NCI-H1930 (cell line): ENCODE measurements at regions not wholly inside any gene's neighbourhood (a gene's known extent, or its start where the extent isn't known, plus 50 kb on each side); places are given as distances from the start of the nearest gene placed in this dataset.
"Not testable (repeated sequence)": the region's sequence is repeated elsewhere in the genome, so short reads cannot be mapped to it uniquely, and the experiment has no call there.

Source experiments
- DNase-seq, 2 experiments: peaks; one replicate each; lab custom pipeline; 2025; lab: John Stamatoyannopoulos, UW

DNA sequence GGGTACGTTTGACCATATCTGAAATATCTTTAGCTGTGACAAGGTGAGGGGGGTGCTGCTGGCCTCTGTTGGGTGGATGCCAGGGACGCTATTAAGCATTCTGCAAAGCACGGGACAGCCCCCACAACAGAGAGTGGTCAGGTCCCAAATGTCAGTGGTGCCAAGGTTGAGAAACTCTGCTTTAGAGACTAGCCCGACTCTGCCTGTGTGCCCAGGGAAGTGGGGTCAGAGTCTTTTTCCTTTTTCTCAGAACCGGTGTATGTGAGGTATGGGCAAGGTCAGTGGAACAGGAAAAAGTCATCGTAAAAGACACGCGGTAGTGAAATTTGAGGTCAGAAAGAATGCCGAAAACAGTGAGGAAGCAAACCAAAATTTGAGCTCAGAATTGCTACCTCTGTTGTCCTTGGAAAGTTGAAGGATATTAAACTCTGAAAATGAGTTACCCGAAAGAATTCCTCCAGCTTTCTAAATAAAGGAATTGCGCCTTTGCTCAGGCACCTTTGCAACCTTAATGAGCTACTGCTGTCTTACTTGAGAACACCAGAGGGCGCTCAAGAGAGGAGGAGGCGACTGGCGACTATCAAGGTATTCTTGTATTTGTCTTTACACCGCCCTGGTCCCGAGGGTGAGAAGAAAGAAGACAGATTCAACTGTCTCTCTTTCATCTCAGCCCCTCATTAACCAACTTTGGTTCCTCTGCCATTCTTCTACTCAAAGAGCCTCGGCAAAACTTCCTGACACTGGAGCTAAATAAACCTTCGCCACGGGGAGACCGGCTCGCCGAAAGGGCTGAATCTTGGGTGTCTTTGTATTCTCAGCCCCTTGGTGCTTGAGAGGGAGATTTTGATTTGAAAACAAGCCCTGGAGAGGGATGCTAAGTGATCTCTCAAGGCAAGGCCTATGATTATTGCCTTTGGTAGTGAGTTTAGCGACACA, 85.4 kb upstream of the OLIG2 start:
- peak; percentile 3 to 14 for DNase-seq

DNA sequence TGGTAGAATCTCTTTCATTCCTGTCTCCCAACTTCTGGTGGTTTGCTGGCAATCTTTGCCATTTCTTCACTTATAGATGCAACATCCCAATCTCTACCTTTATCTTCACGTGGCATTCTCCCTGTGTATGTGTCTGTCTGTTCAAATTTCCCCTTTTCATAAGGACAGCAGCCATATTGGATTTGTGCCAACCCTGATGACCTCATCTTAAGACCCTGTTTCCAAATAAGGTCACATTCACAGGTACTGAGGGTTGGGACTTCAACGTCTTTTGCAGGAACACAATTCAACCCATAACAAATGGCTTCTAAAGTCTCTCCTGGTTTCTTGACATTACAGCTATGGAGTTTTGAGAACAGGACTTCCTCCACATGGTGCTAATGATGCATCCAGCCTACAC, 84.5 kb upstream of the OLIG2 start:
- no peak for DNase-seq

DNA sequence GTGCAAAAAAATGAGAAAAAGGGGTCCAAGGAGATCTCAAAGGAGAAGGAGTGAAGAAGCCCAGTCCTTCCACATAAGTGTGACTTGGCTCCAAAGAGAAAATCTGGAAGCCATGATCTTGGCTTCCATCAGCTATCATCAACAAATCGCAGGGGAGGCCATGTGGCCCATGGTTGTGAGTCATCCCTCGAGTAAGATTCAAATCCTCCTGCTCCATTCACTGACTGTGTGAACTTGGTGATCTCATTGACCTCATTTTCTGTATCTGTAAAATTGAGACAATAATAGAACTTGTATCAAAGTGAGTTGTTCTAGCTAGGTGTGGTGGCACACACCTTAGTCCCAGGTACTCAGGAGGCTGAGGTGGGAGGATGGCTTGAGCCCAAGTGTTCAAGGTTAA, 79.1 kb upstream of the OLIG2 start:
- no peak for DNase-seq

DNA sequence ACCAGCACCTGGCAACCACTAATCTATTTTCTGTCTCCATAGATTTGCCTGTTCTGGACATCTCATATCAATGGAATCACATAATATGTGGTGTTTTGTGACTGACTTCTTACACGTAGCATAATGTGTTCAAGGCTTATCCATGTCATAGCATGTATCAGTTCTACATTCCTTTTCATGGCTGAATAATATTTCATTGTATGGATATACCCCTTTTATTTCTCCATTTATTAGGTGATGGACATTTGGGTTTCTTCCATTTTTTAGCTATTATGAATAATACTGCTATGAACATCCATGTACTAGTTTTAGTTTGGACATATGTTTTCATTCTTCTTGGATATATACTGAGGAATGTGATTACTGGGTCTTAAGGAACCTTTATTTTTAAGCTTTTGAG, 78.0 kb upstream of the OLIG2 start:
- no peak for DNase-seq

DNA sequence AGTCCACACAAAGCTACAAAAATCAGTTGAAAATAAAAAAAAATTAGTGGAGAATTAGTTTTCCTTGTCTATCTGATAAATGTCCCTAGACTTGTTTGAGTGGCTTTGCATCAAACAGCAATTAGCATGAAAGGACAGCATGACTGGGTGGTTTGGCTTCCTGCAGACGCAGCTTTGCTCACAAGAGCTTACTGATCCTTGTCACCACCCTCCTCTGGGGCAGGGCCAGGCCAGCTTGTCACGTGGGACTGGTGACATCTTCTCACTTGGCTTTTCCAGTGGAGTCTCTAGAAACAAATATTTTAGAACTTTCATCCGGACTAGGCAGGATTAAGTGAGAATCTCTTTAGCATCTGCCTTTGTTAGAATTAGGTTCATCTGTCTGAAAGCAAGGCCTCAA, 76.0 kb upstream of the OLIG2 start:
- no peak for DNase-seq

DNA sequence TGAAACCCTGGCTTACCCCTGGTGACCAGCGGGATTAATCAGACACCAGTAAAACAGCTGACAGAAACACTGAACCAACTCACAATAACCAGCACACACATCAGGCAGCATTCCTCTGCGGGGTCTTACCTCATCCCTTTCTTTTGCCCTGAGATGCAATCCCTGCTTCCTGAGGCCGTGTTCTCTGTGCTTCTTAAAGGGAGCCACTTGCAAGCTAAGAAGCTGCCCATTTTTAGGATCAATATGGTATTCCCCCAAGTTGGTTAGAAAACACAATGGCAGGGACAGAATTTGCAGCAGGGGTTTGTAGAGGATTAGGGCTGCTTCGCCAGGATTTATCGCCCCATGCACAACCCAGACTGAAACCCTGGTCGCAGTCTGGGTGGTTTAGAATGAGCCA, 74.7 kb upstream of the OLIG2 start:
- no peak for DNase-seq

DNA sequence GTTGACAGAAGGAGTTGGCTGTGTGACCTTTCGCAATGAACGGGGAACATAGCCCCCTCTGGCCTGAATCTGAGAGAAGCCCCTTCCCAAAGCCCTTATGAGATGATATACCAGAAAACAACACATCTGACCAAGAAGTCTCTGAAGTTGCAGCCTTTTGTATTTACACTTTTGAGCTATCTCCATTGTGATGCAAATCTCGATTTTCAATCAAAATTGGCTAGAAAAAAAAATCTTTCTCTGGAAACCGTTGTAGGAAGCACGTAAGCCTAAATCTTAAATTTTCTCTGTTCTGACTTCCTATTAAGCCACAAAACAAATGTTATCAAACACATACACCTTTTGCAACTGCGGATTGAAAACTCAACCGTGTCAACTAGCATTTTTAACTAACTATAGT, 71.4 kb upstream of the OLIG2 start:
- no peak for DNase-seq

DNA sequence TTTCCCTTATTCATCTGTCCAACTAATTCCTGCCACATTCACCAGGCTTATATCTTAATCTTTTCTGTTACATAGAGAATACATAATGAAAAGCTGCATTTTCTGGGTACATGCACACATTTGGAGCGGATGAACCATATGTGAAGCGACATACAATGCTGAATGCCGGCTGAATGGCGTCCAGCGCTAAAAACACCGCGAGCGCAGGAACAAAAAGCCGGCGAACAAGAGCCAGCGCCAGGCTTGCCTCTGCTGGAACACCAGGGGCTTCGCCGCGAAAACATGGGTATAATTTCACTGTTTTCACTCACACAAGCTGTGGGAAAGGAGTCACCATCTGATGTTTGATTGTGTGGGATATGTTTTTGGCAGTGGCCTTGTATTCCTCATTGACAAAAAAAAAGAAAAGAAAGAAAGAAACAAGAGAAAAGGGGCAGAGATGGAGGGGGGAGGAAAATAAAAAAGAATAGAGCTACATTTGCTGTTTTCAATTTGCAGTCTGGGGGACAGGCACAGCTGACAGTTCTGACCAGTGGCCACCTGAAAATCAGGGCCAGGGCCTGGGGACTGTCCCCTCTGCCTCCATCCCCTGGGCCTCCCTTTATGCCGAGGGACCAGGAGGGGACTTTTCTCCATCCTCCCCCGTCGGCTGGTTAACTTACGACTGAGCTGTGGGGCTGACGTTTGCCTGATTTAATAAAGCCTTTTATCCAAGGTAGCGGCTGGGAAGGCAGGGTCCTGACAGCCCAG, 70.2 kb upstream of the OLIG2 start:
- no peak for DNase-seq

DNA sequence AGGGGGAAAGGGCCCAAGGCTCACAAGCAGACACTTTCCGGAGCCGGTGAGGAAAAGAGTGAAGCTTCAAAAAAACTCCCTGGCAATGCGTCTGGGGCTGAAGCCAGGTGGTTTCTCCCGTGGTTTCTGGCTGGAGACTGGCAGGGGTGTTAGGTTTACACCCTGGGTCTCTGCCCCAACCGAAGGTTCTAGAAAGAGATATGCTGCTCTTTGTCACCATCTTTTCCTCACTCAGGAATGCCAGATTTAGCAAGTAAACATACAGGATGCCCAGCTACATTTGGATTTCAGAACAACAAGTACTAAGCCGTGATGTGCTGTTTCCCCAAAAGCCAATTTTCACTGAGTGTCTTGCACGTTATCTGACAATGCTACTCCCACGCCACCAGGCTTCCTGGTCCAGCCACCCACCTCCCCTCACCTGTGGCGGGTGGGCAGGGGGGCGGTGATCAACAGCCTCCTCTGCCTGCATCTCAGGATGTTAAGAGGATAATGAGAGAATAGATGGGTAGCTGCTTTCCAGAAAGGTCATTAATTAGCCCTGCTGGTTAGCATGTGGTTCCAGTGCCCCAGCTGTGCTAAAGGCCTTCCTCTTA, 69.6 kb upstream of the OLIG2 start:
- no peak for DNase-seq

DNA sequence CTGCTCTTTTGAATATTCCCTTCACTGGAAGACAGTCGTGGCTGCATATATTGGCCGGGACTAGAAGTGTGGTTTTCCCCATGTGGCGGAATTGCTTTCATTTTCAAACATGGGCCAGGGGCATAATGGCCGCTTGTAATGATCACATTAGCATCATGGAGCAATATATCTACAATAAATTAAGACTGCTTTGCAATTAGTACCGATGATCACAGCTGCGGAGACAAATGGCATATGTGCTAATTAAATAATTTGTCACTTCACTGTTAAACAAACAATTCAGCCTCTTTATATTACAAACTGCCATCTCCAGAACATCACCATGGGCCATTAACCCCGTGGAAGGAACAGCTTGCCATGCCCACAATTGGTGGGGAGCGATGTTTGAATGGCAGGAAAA, 68.2 kb upstream of the OLIG2 start:
- DNase-seq, result no peak

DNA sequence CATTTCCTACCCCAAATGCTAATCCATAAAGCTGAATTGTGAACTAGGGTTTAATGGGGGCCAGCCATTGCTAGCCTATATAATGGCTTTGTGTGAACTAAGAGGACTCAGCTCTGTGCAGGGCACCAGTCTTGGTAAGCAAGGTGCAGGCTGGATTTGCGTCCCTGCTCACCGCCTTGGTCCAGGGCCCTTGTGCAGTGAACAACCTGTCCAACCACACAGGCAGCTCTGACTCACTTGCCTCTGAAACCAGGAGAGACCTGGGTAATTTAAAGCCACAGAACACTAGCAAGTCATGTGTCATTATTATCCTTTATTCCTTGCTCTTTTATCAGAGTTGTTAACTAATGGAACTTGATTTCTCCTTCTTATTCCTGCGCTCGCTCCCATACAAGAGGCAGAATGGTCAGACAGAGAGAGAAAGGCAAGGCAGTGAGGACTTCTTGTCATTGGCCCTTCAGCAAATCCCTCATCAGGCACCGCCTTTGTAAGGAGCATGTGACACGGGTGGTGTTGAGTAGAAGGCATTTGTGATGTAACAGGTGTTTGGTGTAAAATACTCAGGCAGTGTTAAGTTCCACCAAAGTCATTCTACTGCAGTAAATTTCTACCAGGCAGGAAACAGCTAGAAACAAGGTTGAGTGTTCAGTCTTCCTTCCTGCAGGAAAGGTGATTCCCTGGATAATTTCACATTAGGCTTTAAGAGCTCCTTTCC, 67.3 kb upstream of the OLIG2 start:
- no peak for DNase-seq

DNA sequence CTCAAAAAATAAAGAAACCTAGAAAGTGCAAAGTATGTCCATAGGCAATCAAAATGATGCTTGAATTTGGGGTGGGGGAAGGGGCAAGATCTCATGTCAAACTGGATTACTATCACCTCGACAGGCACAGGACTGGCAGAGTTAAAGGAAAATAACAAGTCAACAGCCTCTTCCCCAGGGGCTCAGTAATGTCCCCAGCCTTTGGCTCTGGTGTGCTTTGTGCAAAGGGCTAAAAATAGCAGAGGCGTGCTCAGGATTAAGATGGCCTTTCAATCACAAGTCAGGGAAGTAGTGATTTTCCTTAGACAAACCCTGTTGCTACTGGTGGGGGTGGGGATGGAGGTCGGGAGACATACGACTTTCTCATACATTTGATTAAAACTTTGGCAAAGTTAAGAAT, 63.5 kb upstream of the OLIG2 start:
- DNase-seq, result no peak

DNA sequence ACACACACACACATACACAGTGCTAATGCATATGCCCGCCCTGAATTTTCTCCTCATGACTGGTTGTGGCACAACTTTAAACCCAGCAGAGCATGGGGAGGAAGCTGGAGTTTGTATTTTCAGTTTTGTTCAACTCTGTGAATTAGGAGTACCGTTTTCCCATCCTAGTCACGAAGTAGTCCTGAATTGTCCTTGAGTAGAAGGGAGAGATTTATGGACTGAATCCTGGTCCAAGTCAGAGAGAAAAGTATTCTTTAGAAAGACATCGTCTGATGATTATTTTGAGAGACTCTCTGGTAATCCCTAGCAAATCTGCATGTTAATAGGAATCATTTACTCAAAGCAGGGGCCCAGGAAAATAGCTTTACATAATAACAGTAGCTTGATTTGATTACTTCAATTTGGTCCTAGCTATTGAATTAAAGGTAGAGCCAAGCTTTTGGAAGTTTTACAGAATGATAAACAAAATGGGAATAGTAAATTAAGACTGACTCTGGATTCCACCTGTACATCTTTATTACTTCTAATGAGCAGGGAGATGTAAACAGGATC, 60.5 kb upstream of the OLIG2 start:
- DNase-seq, result no peak

DNA sequence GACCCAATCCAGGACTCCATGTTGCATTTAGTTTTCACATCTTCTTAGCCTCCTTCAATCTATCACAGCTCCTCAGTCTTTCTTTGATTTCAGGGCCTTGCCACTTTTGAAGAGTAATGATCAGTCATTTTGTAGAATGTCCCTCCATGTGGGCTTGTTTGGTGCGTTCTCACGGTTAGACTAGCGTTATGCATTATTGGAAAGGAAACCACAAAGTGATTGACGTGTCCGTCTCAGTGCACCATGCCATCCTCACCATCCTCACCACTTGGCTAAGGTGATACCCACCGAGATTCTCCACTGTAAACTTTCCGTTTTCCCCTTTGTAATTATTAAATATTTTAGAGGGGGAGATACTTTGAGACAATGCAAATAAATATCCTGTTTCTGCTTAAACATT, 59.6 kb upstream of the OLIG2 start:
- DNase-seq, result no peak

DNA sequence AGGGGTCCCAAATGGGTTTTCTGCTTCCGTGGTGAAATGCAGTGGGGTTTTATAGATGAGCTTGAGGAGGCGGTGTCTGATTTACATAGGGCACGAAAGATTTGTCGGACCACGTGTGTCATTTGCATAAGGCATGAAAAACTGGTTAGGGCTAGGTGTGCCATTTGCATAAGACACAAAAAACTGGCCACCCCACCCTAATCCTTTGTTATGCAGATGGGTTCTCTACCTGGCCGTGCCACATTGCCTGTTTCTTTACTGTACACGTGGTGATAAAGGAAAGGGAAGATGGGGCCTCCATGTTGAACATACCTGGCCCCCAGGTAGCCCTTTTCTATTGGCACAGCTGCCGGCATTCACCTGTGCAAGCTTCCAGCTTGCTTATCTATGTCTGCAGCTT, 57.6 kb upstream of the OLIG2 start:
- not testable (repeated sequence) for DNase-seq

DNA sequence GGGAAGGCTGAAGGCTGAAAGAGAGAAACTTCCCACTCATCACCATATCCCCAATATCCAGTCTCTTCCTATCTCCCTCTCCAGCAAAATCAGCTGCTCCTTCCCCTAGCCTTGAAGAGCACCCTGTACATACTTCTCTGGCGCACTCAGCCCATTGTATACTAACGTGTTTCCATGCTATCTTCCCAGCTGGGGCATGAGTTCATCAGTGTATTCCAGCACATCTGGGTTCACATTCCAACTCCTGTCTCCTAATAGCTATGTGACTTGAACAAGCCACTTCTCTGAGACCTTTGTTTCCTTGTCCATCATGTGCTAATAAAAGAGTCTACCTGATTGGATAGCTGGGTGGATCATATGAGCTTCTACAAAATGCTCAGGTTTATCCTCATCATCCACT, 51.1 kb upstream of the OLIG2 start:
- DNase-seq, result no peak

DNA sequence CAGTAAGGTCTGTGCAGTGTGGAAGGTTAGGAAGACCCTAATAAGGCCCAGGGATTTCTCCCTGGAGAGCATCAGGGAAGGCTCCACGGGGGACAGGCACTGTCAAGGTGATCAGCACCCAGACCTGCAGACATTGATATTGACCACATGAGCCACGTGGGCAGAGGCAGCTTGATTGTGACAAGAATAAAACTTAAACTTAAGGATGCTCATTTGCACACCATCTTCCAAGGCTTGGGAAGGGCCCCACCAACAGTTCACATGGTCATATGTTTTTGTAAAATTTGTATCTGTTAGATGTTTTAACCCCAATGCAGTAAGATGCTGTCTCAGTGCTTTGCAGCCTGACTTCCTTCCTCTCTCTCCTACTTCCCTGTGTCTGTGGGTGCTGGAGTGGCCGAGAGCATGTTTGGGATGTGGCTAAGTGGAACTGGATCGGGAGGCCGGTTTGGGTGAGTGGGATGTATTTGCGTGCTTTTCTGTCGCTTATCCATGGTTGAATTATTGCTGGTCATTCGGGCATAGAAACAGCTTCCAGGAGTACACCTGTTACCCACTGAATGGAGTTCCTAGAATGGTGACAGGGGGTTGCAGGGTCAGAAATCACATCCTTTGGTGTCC, 49.8 kb upstream of the OLIG2 start:
- no peak for DNase-seq
